SU-DHL-6 (cell line): ENCODE measurements at regions not wholly inside any gene's neighbourhood (a gene's known extent, or its start where the extent isn't known, plus 50 kb on each side); places are given as distances from the start of the nearest gene placed in this dataset.

ENCODE experiments used
- EZH2phosphoT487 ChIP-seq: fragments of 200-600 bp; sonication (generic), shearing (Covaris generic); conservative IDR thresholded peaks from 2 replicates; pipeline ENCODE4 v1.6.1; 2018; ENCODE audit warnings: mild to moderate bottlenecking, antibody characterized with exemption, low read length, moderate library complexity, mixed read lengths
- TF ChIP-seq, protein P1 (sequence below): fragments of 200-600 bp; sonication (generic); IDR thresholded peaks from one replicate; pipeline ENCODE4 v1.5.1; 2017; ENCODE audit warnings: antibody characterized with exemption, mild to moderate bottlenecking, low read length, moderate library complexity; ENCODE audit not compliant: insufficient read depth, poor library complexity, severe bottlenecking

- TF ChIP-seq, protein P1, sequence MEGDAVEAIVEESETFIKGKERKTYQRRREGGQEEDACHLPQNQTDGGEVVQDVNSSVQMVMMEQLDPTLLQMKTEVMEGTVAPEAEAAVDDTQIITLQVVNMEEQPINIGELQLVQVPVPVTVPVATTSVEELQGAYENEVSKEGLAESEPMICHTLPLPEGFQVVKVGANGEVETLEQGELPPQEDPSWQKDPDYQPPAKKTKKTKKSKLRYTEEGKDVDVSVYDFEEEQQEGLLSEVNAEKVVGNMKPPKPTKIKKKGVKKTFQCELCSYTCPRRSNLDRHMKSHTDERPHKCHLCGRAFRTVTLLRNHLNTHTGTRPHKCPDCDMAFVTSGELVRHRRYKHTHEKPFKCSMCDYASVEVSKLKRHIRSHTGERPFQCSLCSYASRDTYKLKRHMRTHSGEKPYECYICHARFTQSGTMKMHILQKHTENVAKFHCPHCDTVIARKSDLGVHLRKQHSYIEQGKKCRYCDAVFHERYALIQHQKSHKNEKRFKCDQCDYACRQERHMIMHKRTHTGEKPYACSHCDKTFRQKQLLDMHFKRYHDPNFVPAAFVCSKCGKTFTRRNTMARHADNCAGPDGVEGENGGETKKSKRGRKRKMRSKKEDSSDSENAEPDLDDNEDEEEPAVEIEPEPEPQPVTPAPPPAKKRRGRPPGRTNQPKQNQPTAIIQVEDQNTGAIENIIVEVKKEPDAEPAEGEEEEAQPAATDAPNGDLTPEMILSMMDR = no peak
- no peak for TF ChIP-seq EZH2phosphoT487
These were observed 193.8 kb downstream of the URI1 start for GRCh38 chr19:30135797-30136196.
